Transverse colon (tissue), 4 donors: ENCODE measurements at regions not wholly inside any gene's neighbourhood (a gene's known extent, or its start where the extent isn't known, plus 50 kb on each side); places are given as distances from the start of the nearest gene placed in this dataset.

ENCODE experiments used
- DNase-seq: peaks from one replicate; pipeline ENCODE4 v3.0.0-alpha.2; 2019
- H3K27ac ChIP-seq, 4 donors: fragments of 200-600 bp; sonication (generic); 2 replicates each; pipeline ENCODE4 v1.5.1; 2016 to 2018; ENCODE audit warnings: inconsistent platforms in 4 of 4
- H3K27me3 ChIP-seq: fragments of 200-600 bp; sonication (generic); 2 replicates; pipeline ENCODE4 v1.5.1; 2017; ENCODE audit warnings: inconsistent platforms
- H3K36me3 ChIP-seq, 4 donors: fragments of 200-600 bp; sonication (generic); 2 replicates each; pipeline ENCODE4 v1.5.1; 2017 to 2019; ENCODE audit warnings: inconsistent platforms in 4 of 4
- H3K4me1 ChIP-seq, 4 donors: fragments of 200-600 bp; sonication (generic); 2 replicates each; pipeline ENCODE4 v1.5.1; 2017 to 2020; ENCODE audit warnings: inconsistent platforms in 4 of 4
- H3K4me3 ChIP-seq, 4 donors: fragments of 200-600 bp; sonication (generic); 1 replicate in 1 of 4; 2 replicates in 3 of 4; pipeline versions ENCODE4 v1.5.1 to v1.6.1; 2017 to 2019; ENCODE audit warnings: inconsistent platforms in 4 of 4
- H3K9me3 ChIP-seq, 2 donors: fragments of 200-600 bp; sonication (generic); 2 replicates each; pipeline ENCODE4 v1.5.1; 2017 to 2019; ENCODE audit warnings: inconsistent platforms in 2 of 2
- CTCF ChIP-seq, 5 experiments: fragments of 200-600 bp in 3 of 5; fragments of 450-650 bp in 2 of 5; sonication (generic) in 3 of 5; IDR thresholded peaks; 1 replicate in 2 of 5; 2 replicates in 3 of 5; pipeline ENCODE4 v1.5.1; 2016 to 2017; ENCODE audit warnings: antibody characterized with exemption in 5 of 5, inconsistent platforms in 3 of 5, mild to moderate bottlenecking in 2 of 5, moderate library complexity in 1 of 5
- EP300 ChIP-seq: sonication (generic); formaldehyde crosslinking; IDR thresholded peaks from one replicate; pipeline ENCODE4 v1.6.1; 2017; ENCODE audit warnings: antibody characterized with exemption, low read depth
- POLR2A ChIP-seq: fragments of 450-650 bp; IDR thresholded peaks from one replicate; pipeline ENCODE4 v1.6.1; 2016; ENCODE audit warnings: antibody characterized with exemption, mild to moderate bottlenecking, moderate library complexity
- POLR2AphosphoS5 ChIP-seq, 3 donors: sonication (generic); formaldehyde crosslinking; IDR thresholded peaks; one replicate each; pipeline ENCODE4 v1.6.1; 2016; ENCODE audit warnings: antibody characterized with exemption in 3 of 3
- WGBS, 2 donors: methylation state at CpG; one replicate each; pipeline ENCODE4 v1.1.5; 2018; ENCODE audit warnings: low coverage in 1 of 2; 5-methylcytosine and 5-hydroxymethylcytosine counted together
- in situ Hi-C, 4 donors: fragments of 200-750 bp; cut with MboI; loops; one replicate each; pipeline versions ENCODE4 v1.15.0 to v1.15.1; 2017; ENCODE audit warnings: low sequenced_read_pairs in 3 of 4, low pct_ligation_motif_present in 1 of 4, low pct_unique_long_range_greater_than_20kb in 1 of 4
- intact Hi-C: fragments of 100-400 bp; cut with DNase I; formaldehyde crosslinking; loops from one replicate; pipeline ENCODE4 v1.15.1; 2023; ENCODE audit warnings: low total_unique reads

GRCh38 chr1:198072177-198072576, 84.6 kb upstream of the NEK7 start:
- H3K27ac ChIP-seq, result no peak overlapping the region
- H3K4me3 ChIP-seq, result no peak overlapping the region
- H3K36me3 ChIP-seq, result no peaks in the 10 kb centered on the region
- no peaks in the 10 kb centered on the region for H3K27me3 ChIP-seq
- intact Hi-C loops (no loop called here), in situ Hi-C loops (no loop called here)
- no peaks in the 10 kb centered on the region for H3K9me3 ChIP-seq
- no peak for TF ChIP-seq EP300
- TF ChIP-seq CTCF (IDR thresholded peaks at IDR 0.05), result peak in 2 of 5 experiments; percentile 8 to 11
- TF ChIP-seq POLR2A, result no peak
- no peak for TF ChIP-seq POLR2AphosphoS5 (IDR thresholded peaks at IDR 0.05)
- no peak for DNase-seq
- no peaks in the 10 kb centered on the region for H3K4me1 ChIP-seq
- 70 to 73% methylated on average over 1 of the region's 1 CpG for WGBS, 2 donors

GRCh38 chr1:198075296-198075695, 81.5 kb upstream of the NEK7 start:
- intact Hi-C loops, result no loop called here
- no peaks in the 10 kb centered on the region for H3K36me3 ChIP-seq
- in situ Hi-C loops, result loop anchor here in 1 of 4 donors (25.0 kb wide), 1 partner anchor 387 kb away; no protein-coding TSS in a partner anchor
- peaks cover 0 to 10% (median 5%) of the 10 kb centered on the region in 4 donors for H3K4me1 ChIP-seq
- no peak overlapping the region for H3K27ac ChIP-seq
- H3K27me3 ChIP-seq, result no peaks in the 10 kb centered on the region
- TF ChIP-seq EP300, result no peak
- TF ChIP-seq POLR2A, result no peak
- no peak for TF ChIP-seq POLR2AphosphoS5 (IDR thresholded peaks at IDR 0.05)
- TF ChIP-seq CTCF (IDR thresholded peaks at IDR 0.05), result no peak
- DNase-seq, result no peak
- WGBS, 2 donors, result 67 to 73% methylated on average over 2 to 4 of the region's 4 CpGs
- no peak overlapping the region for H3K4me3 ChIP-seq
- no peaks in the 10 kb centered on the region for H3K9me3 ChIP-seq

GRCh38 chr1:198079432-198079951, 77.3 kb upstream of the NEK7 start:
- Histone ChIP-seq H3K4me3 (no peak overlapping the region), H3K4me1 (peaks cover 0 to 10% (median 5%) of the 10 kb centered on the region in 4 donors), H3K27ac (no peak overlapping the region), H3K36me3 (no peaks in the 10 kb centered on the region), H3K27me3 (no peaks in the 10 kb centered on the region), H3K9me3 (no peaks in the 10 kb centered on the region)
- intact Hi-C loops, result no loop called here
- TF ChIP-seq EP300 (no peak), POLR2A (no peak), CTCF (IDR thresholded peaks at IDR 0.05) (no peak), POLR2AphosphoS5 (IDR thresholded peaks at IDR 0.05) (no peak)
- 29% methylated on average over 1 of the region's 1 CpG; no CpG with 5 or more reads in 1 of the 2 donors for WGBS, 2 donors
- DNase-seq, result no peak
- in situ Hi-C loops, result loop anchor here in 1 of 4 donors (25.0 kb wide), 1 partner anchor 383 kb away; no protein-coding TSS in a partner anchor

GRCh38 chr1:198082576-198082975, 74.2 kb upstream of the NEK7 start:
- H3K4me1 ChIP-seq, result peaks cover 0 to 10% (median 5%) of the 10 kb centered on the region in 4 donors
- WGBS, 2 donors, result 70% methylated on average over 3 of the region's 3 CpGs
- TF ChIP-seq CTCF (IDR thresholded peaks at IDR 0.05) (no peak), POLR2AphosphoS5 (IDR thresholded peaks at IDR 0.05) (no peak), POLR2A (no peak), EP300 (no peak)
- H3K36me3 ChIP-seq, result no peaks in the 10 kb centered on the region
- H3K4me3 ChIP-seq, result no peak overlapping the region
- intact Hi-C loops (no loop called here), in situ Hi-C loops (loop anchor here (10.0 to 25.0 kb wide), 2 partner anchors 380 to 382 kb away; no protein-coding TSS in a partner anchor)
- no peak for DNase-seq
- no peaks in the 10 kb centered on the region for H3K9me3 ChIP-seq
- no peak overlapping the region for H3K27ac ChIP-seq
- no peaks in the 10 kb centered on the region for H3K27me3 ChIP-seq
